K562 (cell line): ENCODE measurements at regions not wholly inside any gene's neighbourhood (a gene's known extent, or its start where the extent isn't known, plus 50 kb on each side); places are given as distances from the start of the nearest gene placed in this dataset.

ENCODE experiments used
- ATAC-seq: fragments of 200-7000 bp; cut with Tn5 transposase; 3 replicates; pipeline ENCODE4 v1.9.1; 2020; ENCODE audit warnings: moderate library complexity
- BruUV-seq: library from RNA; stranded (reverse); fragments of 400-500 nt; replicated peaks from 2 replicates; lab custom pipeline; 2021; lab: Mats Ljungman, UMichigan
- CTCF ChIA-PET: fragments of 300-600 bp; formaldehyde crosslinking; extraction: SDS; loops from one replicate; lab custom pipeline; 2021; ENCODE audit warnings: low intra/inter-chr PET ratio; lab: Yijun Ruan, JAX
- POLR2A ChIA-PET: fragments of 300-600, 350-650 bp; sonication (Branson Sonifier 250); formaldehyde crosslinking; extraction: SDS; loops from one replicate; lab custom pipeline; 2021; ENCODE audit warnings: antibody characterized with exemption, inconsistent platforms; lab: Yijun Ruan, JAX
- DNase-seq, 4 experiments: peaks; one replicate each; pipeline versions ENCODE4 v3.0.0 to v3.0.0-alpha.2; 2011 to 2018; ENCODE audit warnings: low spot score in 3 of 4, mixed read lengths in 3 of 4; ENCODE audit errors: extremely low read depth in 1 of 4
- FAIRE-seq: peaks from 2 replicates; lab custom pipeline; 2011; peaks lifted over from hg19 to GRCh38; lab: Jason Lieb, UNC
- H2AFZ ChIP-seq: 2 replicates; pipeline ENCODE4 v1.6.0; 2011; ENCODE audit warnings: low read depth, low read length, control low read depth, inconsistent platforms
- H3K27ac ChIP-seq: fragments of 200-600 bp; 3 replicates; pipeline ENCODE4 v1.8.0; 2011; ENCODE audit warnings: low read depth, mild to moderate bottlenecking, control low read depth, inconsistent platforms, low read length, moderate library complexity, mixed read lengths; ENCODE audit errors: extremely low read depth
- H3K27me3 ChIP-seq, 2 experiments: fragments of 300-600 bp in 1 of 2; 2 replicates in 1 of 2; 3 replicates in 1 of 2; pipeline versions ENCODE4 v1.6.0 to v1.8.0; 2011; ENCODE audit warnings: inconsistent platforms in 2 of 2, low read length in 2 of 2, mild to moderate bottlenecking in 1 of 2, mixed read lengths in 1 of 2, moderate library complexity in 1 of 2; ENCODE audit not compliant: control insufficient read depth in 2 of 2, insufficient read depth in 2 of 2
- H3K36me3 ChIP-seq: fragments of 300-600 bp; 3 replicates; pipeline ENCODE4 v1.8.0; 2011; ENCODE audit warnings: mild to moderate bottlenecking, low read length, inconsistent platforms; ENCODE audit not compliant: control insufficient read depth, insufficient read depth
- H3K4me1 ChIP-seq, 2 experiments: fragments of 200-600 bp in 1 of 2; replicated peaks in 1 of 2; 2 replicates in 1 of 2; 3 replicates in 1 of 2; pipeline versions ENCODE4 v1.5.1 to v1.8.0; 2011; ENCODE audit warnings: inconsistent platforms in 2 of 2, low read length in 2 of 2, mild to moderate bottlenecking in 1 of 2, mixed read lengths in 1 of 2, moderate library complexity in 1 of 2; ENCODE audit not compliant: control insufficient read depth in 2 of 2, insufficient read depth in 2 of 2
- H3K4me2 ChIP-seq: 2 replicates; pipeline ENCODE4 v1.6.1; 2011; ENCODE audit warnings: low read length, control low read depth, inconsistent platforms, mixed read lengths; ENCODE audit not compliant: insufficient read depth
- H3K4me3 ChIP-seq: fragments of 200-600 bp; sonication (generic), shearing (Covaris generic); 2 replicates; pipeline ENCODE4 v1.5.1; 2016; ENCODE audit warnings: control low read depth, inconsistent platforms
- H3K79me2 ChIP-seq: fragments of 200-600 bp; 3 replicates; pipeline ENCODE4 v1.8.0; 2011; ENCODE audit warnings: low read length, inconsistent platforms; ENCODE audit not compliant: control insufficient read depth, insufficient read depth
- H3K9ac ChIP-seq, 2 experiments: 2 replicates each; pipeline versions ENCODE4 v1.6.0 to v1.6.1; 2011; ENCODE audit warnings: low read depth in 2 of 2, low read length in 2 of 2, control low read depth in 1 of 2, inconsistent platforms in 1 of 2, mild to moderate bottlenecking in 1 of 2, mixed read lengths in 1 of 2; ENCODE audit not compliant: insufficient read depth in 1 of 2
- H3K9me1 ChIP-seq: one replicate; pipeline ENCODE4 v1.6.0; 2011; ENCODE audit warnings: inconsistent platforms, mild to moderate bottlenecking, low read length, moderate library complexity; ENCODE audit not compliant: control insufficient read depth, insufficient read depth
- H3K9me3 ChIP-seq: replicated peaks from 2 replicates; pipeline ENCODE4 v1.5.1; 2011; ENCODE audit warnings: low read depth, low read length, inconsistent platforms; ENCODE audit not compliant: control insufficient read depth, insufficient read depth
- H4K20me1 ChIP-seq: replicated peaks from 2 replicates; pipeline ENCODE4 v1.6.1; 2011; ENCODE audit warnings: low read length, inconsistent platforms, mixed read lengths; ENCODE audit not compliant: control insufficient read depth, insufficient read depth
- CREB3L1 ChIP-seq: fragments of 450-650 bp; IDR thresholded peaks from 2 replicates; pipeline ENCODE4 v1.6.1; 2014; ENCODE audit warnings: low read depth, mild to moderate bottlenecking, moderate library complexity, borderline replicate concordance
- E2F1 ChIP-seq: sonication (generic); formaldehyde crosslinking; IDR thresholded peaks from 2 replicates; pipeline ENCODE4 v1.8.1; 2023; ENCODE audit warnings: mild to moderate bottlenecking, missing genetic modification reagents, moderate library complexity
- FOXJ2 ChIP-seq: fragments of 200-800 bp; sonication (Bioruptor generic); IDR thresholded peaks from 2 replicates; pipeline ENCODE4 v1.6.1; 2016; ENCODE audit warnings: missing genetic modification characterization, missing compliant biosample characterization
- KHSRP ChIP-seq: fragments of 450-650 bp; IDR thresholded peaks from 2 replicates; pipeline ENCODE4 v1.6.1; 2017
- PATZ1 ChIP-seq: fragments of 250-450 bp; sonication (Bioruptor Pico); IDR thresholded peaks from 2 replicates; pipeline ENCODE4 v1.5.0; 2020; ENCODE audit warnings: mild to moderate bottlenecking, borderline replicate concordance
- PCBP1 ChIP-seq: fragments of 200-400 bp; formaldehyde crosslinking; IDR thresholded peaks from 2 replicates; pipeline ENCODE4 v1.6.1; 2018; ENCODE audit warnings: mild to moderate bottlenecking, low read depth, low read length; ENCODE audit not compliant: poor library complexity, severe bottlenecking
- SMAD4 ChIP-seq: fragments of 250-450 bp; sonication (Bioruptor Pico); conservative IDR thresholded peaks from 2 replicates; pipeline ENCODE4 v1.8.0; 2021; ENCODE audit warnings: inconsistent platforms, mild to moderate bottlenecking, moderate library complexity
- WGBS: fragments of 100-300 bp; shearing (Covaris generic); methylation state at CpG from one replicate; pipeline ENCODE4 v1.1.6; 2016; ENCODE audit warnings: low coverage, mixed read lengths; ENCODE audit not compliant: insufficient coverage; ENCODE audit errors: missing lambda C conversion rate; 5-methylcytosine and 5-hydroxymethylcytosine counted together
- in situ Hi-C: fragments of 300-500 bp; cut with MboI; formaldehyde crosslinking; loops from 4 replicates; pipeline ENCODE4 v1.15.0; 2018; ENCODE audit warnings: inconsistent platforms, mixed read lengths
- intact Hi-C: fragments of 100-400 bp; cut with micrococcal nuclease; formaldehyde crosslinking; loops from 2 replicates; pipeline ENCODE4 v1.14.2; 2022

GRCh38 chr3:102089904-102090720 lies 240.8 kb downstream of the NFKBIZ start:
- no peaks in the 10 kb centered on the region for H3K9me1 ChIP-seq
- no peak for TF ChIP-seq PCBP1
- no peak for TF ChIP-seq SMAD4
- TF ChIP-seq CREB3L1 = no peak
- no peak for TF ChIP-seq KHSRP
- no peak for TF ChIP-seq PATZ1 (CRISPR knock-in tag)
- no peak for TF ChIP-seq FOXJ2 (tag)
- no peak for TF ChIP-seq E2F1 (CRISPR knock-in tag)
- TF ChIP-seq, all 486 proteins: peak for 0
- intact Hi-C loops = no loop called here
- FAIRE-seq (no peak), ATAC-seq (no peak), DNase-seq (no peak)
- WGBS = 1% methylated on average over 10 of the region's 10 CpGs
- H2AFZ ChIP-seq = no peak overlapping the region
- in situ Hi-C loops = no loop called here
- H3K9ac ChIP-seq = no peak overlapping the region
- ChIA-PET CTCF (no interaction called here), POLR2A (no interaction called here)
- no peaks in the 10 kb centered on the region for H3K4me1 ChIP-seq
- H3K36me3 ChIP-seq = no peaks in the 10 kb centered on the region
- H4K20me1 ChIP-seq = no peaks in the 10 kb centered on the region
- H3K27ac ChIP-seq = no peak overlapping the region
- H3K27me3 ChIP-seq = no peaks in the 10 kb centered on the region
- no peak overlapping the region for H3K4me2 ChIP-seq
- H3K9me3 ChIP-seq = no peaks in the 10 kb centered on the region
- BruUV-seq = no TSS peak
- no peaks in the 10 kb centered on the region for H3K79me2 ChIP-seq
- H3K4me3 ChIP-seq = no peak overlapping the region
